C4-2B (cell line): ENCODE measurements at regions not wholly inside any gene's neighbourhood (a gene's known extent, or its start where the extent isn't known, plus 50 kb on each side); places are given as distances from the start of the nearest gene placed in this dataset.

Source experiments
- ZFX ChIP-seq: fragments of 450-650 bp; IDR thresholded peaks from 2 replicates; pipeline ENCODE4 v1.6.1; 2017
- TF ChIP-seq, protein P1 (sequence below): fragments of 450-650 bp; conservative IDR thresholded peaks from 2 replicates; pipeline ENCODE4 v1.5.1; 2017; ENCODE audit warnings: mild to moderate bottlenecking

DNA sequence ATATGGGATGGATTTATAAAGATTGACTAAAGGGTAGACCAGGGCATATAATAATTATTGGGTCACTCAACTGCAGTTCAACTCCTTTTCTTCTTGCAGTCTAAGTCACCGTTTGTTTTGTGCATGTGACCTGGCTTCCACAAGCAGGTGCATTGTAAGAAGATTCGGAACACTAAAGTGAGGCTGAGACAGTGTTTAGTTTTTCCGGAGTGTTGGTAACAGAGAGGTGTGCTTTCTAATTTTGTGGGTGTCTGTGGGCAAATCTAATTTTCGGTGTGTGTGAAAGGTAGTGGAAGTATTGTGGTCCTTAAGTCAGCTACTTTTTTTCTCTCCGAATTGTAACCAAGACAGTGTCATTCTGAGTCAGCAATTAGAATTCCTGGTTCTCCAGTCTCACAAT, 184.5 kb downstream of the CDH19 start:
- TF ChIP-seq, protein P1, sequence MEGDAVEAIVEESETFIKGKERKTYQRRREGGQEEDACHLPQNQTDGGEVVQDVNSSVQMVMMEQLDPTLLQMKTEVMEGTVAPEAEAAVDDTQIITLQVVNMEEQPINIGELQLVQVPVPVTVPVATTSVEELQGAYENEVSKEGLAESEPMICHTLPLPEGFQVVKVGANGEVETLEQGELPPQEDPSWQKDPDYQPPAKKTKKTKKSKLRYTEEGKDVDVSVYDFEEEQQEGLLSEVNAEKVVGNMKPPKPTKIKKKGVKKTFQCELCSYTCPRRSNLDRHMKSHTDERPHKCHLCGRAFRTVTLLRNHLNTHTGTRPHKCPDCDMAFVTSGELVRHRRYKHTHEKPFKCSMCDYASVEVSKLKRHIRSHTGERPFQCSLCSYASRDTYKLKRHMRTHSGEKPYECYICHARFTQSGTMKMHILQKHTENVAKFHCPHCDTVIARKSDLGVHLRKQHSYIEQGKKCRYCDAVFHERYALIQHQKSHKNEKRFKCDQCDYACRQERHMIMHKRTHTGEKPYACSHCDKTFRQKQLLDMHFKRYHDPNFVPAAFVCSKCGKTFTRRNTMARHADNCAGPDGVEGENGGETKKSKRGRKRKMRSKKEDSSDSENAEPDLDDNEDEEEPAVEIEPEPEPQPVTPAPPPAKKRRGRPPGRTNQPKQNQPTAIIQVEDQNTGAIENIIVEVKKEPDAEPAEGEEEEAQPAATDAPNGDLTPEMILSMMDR, result no peak
- no peak for TF ChIP-seq ZFX
